ENCODE measurements at regions not wholly inside any gene's neighbourhood (a gene's known extent, or its start where the extent isn't known, plus 50 kb on each side); places are given as distances from the start of the nearest gene placed in this dataset.
"Not testable (repeated sequence)": the region's sequence is repeated elsewhere in the genome, so short reads cannot be mapped to it uniquely, and the experiment has no call there.

GRCh38 chr3:48101301-48101650 lies 85.1 kb upstream of the MAP4 start:
- not testable (repeated sequence) for H3K9me3 Mint-ChIP-seq (ENCODE audit: unreplicated experiment); H3K36me3 Mint-ChIP-seq (ENCODE audit: low read depth, unreplicated experiment); H3K4me1 Mint-ChIP-seq (ENCODE audit: unreplicated experiment); H3K27me3 Mint-ChIP-seq (ENCODE audit: unreplicated experiment); H3K27ac Mint-ChIP-seq (ENCODE audit: unreplicated experiment); H3K4me3 Mint-ChIP-seq (ENCODE audit: unreplicated experiment); DNase-seq (ENCODE audit: low spot score)

- TF ChIP-seq CTCF (IDR thresholded peaks at IDR 0.05; ENCODE audit: unreplicated experiment), result no peak
- no peak for DNase-seq (ENCODE audit: low spot score)
- H3K36me3 Mint-ChIP-seq (ENCODE audit: low read depth, unreplicated experiment), result no peaks in the 10 kb centered on the region
- H3K4me3 Mint-ChIP-seq (ENCODE audit: unreplicated experiment), result no peak overlapping the region
- H3K9me3 Mint-ChIP-seq (ENCODE audit: unreplicated experiment), result no peaks in the 10 kb centered on the region
- peaks cover 18% of the 10 kb centered on the region for H3K4me1 Mint-ChIP-seq (ENCODE audit: unreplicated experiment)
- peaks cover 4% of the 10 kb centered on the region for H3K27me3 Mint-ChIP-seq (ENCODE audit: unreplicated experiment)
- H3K27ac Mint-ChIP-seq (ENCODE audit: unreplicated experiment), result no peak overlapping the region
Measured at GRCh38 chr3:48092270-48092669, 76.1 kb upstream of the MAP4 start.

- no peak for DNase-seq (ENCODE audit: low spot score)
- Mint-ChIP-seq H3K9me3 (ENCODE audit: unreplicated experiment) (no peaks in the 10 kb centered on the region), H3K4me3 (ENCODE audit: unreplicated experiment) (peak overlapping the region; percentile 44), H3K27me3 (ENCODE audit: unreplicated experiment) (peaks cover 4% of the 10 kb centered on the region), H3K36me3 (ENCODE audit: low read depth, unreplicated experiment) (no peaks in the 10 kb centered on the region), H3K27ac (ENCODE audit: unreplicated experiment) (no peak overlapping the region), H3K4me1 (ENCODE audit: unreplicated experiment) (peaks cover 26% of the 10 kb centered on the region)
- TF ChIP-seq CTCF (IDR thresholded peaks at IDR 0.05; ENCODE audit: unreplicated experiment), result no peak
Measured at GRCh38 chr3:48090166-48090939, 74.1 kb upstream of the MAP4 start.

- TF ChIP-seq CTCF (IDR thresholded peaks at IDR 0.05; ENCODE audit: unreplicated experiment), result no peak
- Mint-ChIP-seq H3K27ac (ENCODE audit: unreplicated experiment) (peak overlapping the region; percentile 91), H3K27me3 (ENCODE audit: unreplicated experiment) (peaks cover 4% of the 10 kb centered on the region), H3K9me3 (ENCODE audit: unreplicated experiment) (no peaks in the 10 kb centered on the region), H3K4me1 (ENCODE audit: unreplicated experiment) (peaks cover 34% of the 10 kb centered on the region), H3K4me3 (ENCODE audit: unreplicated experiment) (peak overlapping the region; percentile 93), H3K36me3 (ENCODE audit: low read depth, unreplicated experiment) (no peaks in the 10 kb centered on the region)
- peak; percentile 97 for DNase-seq (ENCODE audit: low spot score)
Measured at GRCh38 chr3:48088749-48089466, 72.7 kb upstream of the MAP4 start.

- TF ChIP-seq CTCF (IDR thresholded peaks at IDR 0.05; ENCODE audit: unreplicated experiment), result no peak
- peaks cover 34% of the 10 kb centered on the region for H3K4me1 Mint-ChIP-seq (ENCODE audit: unreplicated experiment)
- no peaks in the 10 kb centered on the region for H3K9me3 Mint-ChIP-seq (ENCODE audit: unreplicated experiment)
- H3K27me3 Mint-ChIP-seq (ENCODE audit: unreplicated experiment), result peaks cover 4% of the 10 kb centered on the region
- H3K4me3 Mint-ChIP-seq (ENCODE audit: unreplicated experiment), result peak overlapping the region; percentile 99
- no peaks in the 10 kb centered on the region for H3K36me3 Mint-ChIP-seq (ENCODE audit: low read depth, unreplicated experiment)
- peak overlapping the region; percentile 65 for H3K27ac Mint-ChIP-seq (ENCODE audit: unreplicated experiment)
- DNase-seq (ENCODE audit: low spot score), result no peak
Measured at GRCh38 chr3:48088056-48088748, 72.0 kb upstream of the MAP4 start.
